ENCODE measurements at regions not wholly inside any gene's neighbourhood (a gene's known extent, or its start where the extent isn't known, plus 50 kb on each side); places are given as distances from the start of the nearest gene placed in this dataset.

DNA sequence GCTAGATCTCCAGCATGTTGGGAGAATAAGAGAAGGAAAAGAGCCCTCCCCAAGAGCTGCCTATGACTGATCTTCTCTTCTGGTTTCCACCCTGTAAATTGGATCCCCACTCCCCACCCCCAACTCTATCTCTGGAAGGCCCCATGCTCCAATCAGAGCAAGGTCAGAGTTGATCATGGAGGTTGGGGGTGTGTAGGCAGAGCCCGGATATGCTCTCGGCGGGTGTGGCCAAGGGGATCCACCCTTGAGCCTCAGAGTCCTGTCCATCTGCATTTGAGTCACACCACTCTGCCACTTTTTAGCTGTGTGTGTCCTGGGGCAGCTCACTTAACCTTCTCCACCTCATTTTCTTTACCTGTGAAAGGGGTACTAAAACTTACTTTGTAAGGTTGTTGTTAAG is 79.5 kb downstream of the NAV1 start:
- Histone ChIP-seq H3K27ac (no peak overlapping the region), H3K4me1 (peaks cover 0 to 12% (median 9%) of the 10 kb centered on the region in 12 donors), H3K36me3 (peaks cover 0 to 7% (median 0%) of the 10 kb centered on the region in 9 donors), H3K27me3 (no peaks in the 10 kb centered on the region), H3K4me3 (no peak overlapping the region), H3K9me3 (no peaks in the 10 kb centered on the region)
- 83 to 94% (median 85%) methylated on average over 3 of the region's 3 CpGs for WGBS, 4 donors
- DNase-seq (no peak), ATAC-seq (no peak)
- no peak for TF ChIP-seq POLR2A (IDR thresholded peaks at IDR 0.05)
- TF ChIP-seq, protein P1, sequence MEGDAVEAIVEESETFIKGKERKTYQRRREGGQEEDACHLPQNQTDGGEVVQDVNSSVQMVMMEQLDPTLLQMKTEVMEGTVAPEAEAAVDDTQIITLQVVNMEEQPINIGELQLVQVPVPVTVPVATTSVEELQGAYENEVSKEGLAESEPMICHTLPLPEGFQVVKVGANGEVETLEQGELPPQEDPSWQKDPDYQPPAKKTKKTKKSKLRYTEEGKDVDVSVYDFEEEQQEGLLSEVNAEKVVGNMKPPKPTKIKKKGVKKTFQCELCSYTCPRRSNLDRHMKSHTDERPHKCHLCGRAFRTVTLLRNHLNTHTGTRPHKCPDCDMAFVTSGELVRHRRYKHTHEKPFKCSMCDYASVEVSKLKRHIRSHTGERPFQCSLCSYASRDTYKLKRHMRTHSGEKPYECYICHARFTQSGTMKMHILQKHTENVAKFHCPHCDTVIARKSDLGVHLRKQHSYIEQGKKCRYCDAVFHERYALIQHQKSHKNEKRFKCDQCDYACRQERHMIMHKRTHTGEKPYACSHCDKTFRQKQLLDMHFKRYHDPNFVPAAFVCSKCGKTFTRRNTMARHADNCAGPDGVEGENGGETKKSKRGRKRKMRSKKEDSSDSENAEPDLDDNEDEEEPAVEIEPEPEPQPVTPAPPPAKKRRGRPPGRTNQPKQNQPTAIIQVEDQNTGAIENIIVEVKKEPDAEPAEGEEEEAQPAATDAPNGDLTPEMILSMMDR (IDR thresholded peaks at IDR 0.05): no peak
- intact Hi-C loops (cut with DNase I): no loop called here

DNA sequence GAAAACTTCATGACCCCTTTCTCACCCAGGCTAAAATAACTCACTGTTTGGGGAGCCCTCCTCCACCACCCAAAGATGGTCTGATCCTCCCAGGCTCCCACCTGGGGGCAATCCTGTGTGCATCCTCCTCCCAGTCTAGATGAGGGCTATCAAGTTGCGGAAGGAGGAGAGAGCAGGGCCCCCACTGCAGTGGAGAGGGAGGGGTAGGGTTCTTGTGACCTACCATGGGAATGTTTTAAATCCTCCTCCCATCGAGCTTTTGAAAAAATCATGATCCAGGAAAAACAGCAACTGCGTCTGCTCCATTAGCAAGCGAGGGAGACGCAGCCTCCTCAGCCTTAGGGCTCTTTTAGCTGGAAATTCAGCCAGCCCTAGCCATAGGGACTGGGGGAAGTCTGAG is 80.0 kb downstream of the NAV1 start:
- Histone ChIP-seq H3K4me3 (no peak overlapping the region), H3K27me3 (no peaks in the 10 kb centered on the region), H3K9me3 (no peaks in the 10 kb centered on the region), H3K27ac (no peak overlapping the region), H3K36me3 (peaks cover 0 to 12% (median 0%) of the 10 kb centered on the region in 9 donors), H3K4me1 (peaks cover 0 to 8% (median 7%) of the 10 kb centered on the region in 12 donors)
- ATAC-seq (no peak), DNase-seq (no peak)
- intact Hi-C loops (cut with DNase I): no loop called here
- TF ChIP-seq, protein P1 (IDR thresholded peaks at IDR 0.05): no peak
- no peak for TF ChIP-seq POLR2A (IDR thresholded peaks at IDR 0.05)
- WGBS, 4 donors: 85 to 90% (median 88%) methylated on average over 5 of the region's 5 CpGs

DNA sequence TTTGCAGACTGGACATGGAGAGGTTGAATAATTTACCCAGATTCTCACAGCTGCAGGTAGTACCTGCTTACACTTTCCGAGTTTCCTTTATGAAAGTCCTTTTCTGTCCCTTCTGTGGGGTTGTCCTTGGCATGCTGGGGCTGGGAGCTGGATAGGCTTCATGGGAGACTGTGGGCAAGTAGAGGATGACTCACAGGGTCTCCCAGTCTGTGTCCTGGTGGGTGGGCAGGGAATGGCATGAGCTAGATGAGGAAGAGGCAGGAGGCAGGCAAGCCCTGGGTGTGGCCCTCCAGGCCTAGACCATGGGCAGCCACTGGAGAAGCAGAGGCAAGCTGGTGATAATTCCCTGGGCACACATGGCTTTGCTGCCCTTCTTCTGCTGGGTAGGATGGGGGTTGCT is 80.6 kb downstream of the NAV1 start:
- no peaks in the 10 kb centered on the region for H3K27me3 ChIP-seq
- H3K4me3 ChIP-seq: no peak overlapping the region
- peaks cover 0 to 14% (median 0%) of the 10 kb centered on the region in 9 donors for H3K36me3 ChIP-seq
- TF ChIP-seq, protein P1 (IDR thresholded peaks at IDR 0.05): no peak
- no peak for TF ChIP-seq POLR2A (IDR thresholded peaks at IDR 0.05)
- no peaks in the 10 kb centered on the region for H3K9me3 ChIP-seq
- intact Hi-C loops (cut with DNase I): no loop called here
- H3K27ac ChIP-seq: no peak overlapping the region
- DNase-seq: no peak
- WGBS, 4 donors: 98 to 100% (median 99%) methylated on average over 1 of the region's 1 CpG
- no peak for ATAC-seq
- H3K4me1 ChIP-seq: peaks cover 0 to 2% (median under 1%) of the 10 kb centered on the region in 12 donors

DNA sequence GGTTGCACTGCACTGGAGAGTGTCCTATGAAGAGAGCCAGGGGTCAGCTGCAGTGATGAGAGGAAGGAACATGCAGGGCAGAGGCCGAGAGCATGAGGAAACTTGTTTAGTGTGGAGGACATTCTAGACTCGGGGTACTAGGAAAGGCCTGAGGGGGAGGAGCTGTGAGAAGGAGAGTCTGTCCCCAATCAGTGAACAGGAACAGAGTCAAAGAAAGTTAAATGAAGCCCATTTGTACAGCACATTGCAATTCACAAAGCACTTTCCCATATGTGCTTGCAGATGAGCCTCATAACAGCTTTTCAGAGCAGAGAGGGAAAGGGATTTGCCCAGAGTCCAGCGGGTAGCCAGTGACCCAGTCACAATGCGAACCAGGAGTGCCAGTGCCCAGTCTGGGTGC is 83.4 kb downstream of the NAV1 start:
- Histone ChIP-seq H3K4me3 (no peak overlapping the region), H3K27me3 (no peaks in the 10 kb centered on the region), H3K9me3 (no peaks in the 10 kb centered on the region), H3K36me3 (peaks cover 0 to 14% (median 0%) of the 10 kb centered on the region in 9 donors), H3K4me1 (peaks cover 0 to 21% (median 0%) of the 10 kb centered on the region in 12 donors), H3K27ac (no peak overlapping the region)
- ATAC-seq: no peak
- intact Hi-C loops (cut with DNase I): no loop called here
- TF ChIP-seq, protein P1 (IDR thresholded peaks at IDR 0.05): no peak
- no peak for TF ChIP-seq POLR2A (IDR thresholded peaks at IDR 0.05)
- WGBS, 4 donors: 72 to 79% (median 75%) methylated on average over 4 of the region's 4 CpGs
- no peak for DNase-seq
